Endothelial cell of umbilical vein (primary cell): ENCODE measurements at regions not wholly inside any gene's neighbourhood (a gene's known extent, or its start where the extent isn't known, plus 50 kb on each side); places are given as distances from the start of the nearest gene placed in this dataset.

Experiments used
- CTCF ChIP-seq, 2 donors: IDR thresholded peaks; 1 replicate in 1 of 2; 2 replicates in 1 of 2; pipeline ENCODE4 v1.5.1; 2011; ENCODE audit warnings: low read length in 2 of 2, mild to moderate bottlenecking in 2 of 2, moderate library complexity in 2 of 2, control low read depth in 1 of 2, inconsistent platforms in 1 of 2, low read depth in 1 of 2; ENCODE audit not compliant: insufficient read depth in 1 of 2; ENCODE audit errors: extremely low read depth in 1 of 2
- GATA2 ChIP-seq: IDR thresholded peaks from 2 replicates; pipeline ENCODE4 v1.7.0; 2011; ENCODE audit warnings: low read depth, mild to moderate bottlenecking, moderate library complexity, mixed read lengths, low read length; ENCODE audit not compliant: insufficient read length, insufficient read depth
- POLR2A ChIP-seq: IDR thresholded peaks from 2 replicates; pipeline ENCODE4 v1.6.1; 2012; ENCODE audit warnings: low read depth, mild to moderate bottlenecking, control low read depth, low read length

- no peak for TF ChIP-seq CTCF (IDR thresholded peaks at IDR 0.05; ENCODE audit: extremely low read depth in 1 of 2, insufficient read depth in 1 of 2, low read depth in 1 of 2, low read length in 2 of 2)
- TF ChIP-seq GATA2: no peak
- no peak for TF ChIP-seq POLR2A
These were observed 109.4 kb upstream of the GRIK2 start for GRCh38 chr6:101284131-101284530.
